Ovary (tissue), 7 donors: ENCODE measurements at regions not wholly inside any gene's neighbourhood (a gene's known extent, or its start where the extent isn't known, plus 50 kb on each side); places are given as distances from the start of the nearest gene placed in this dataset.
"Not testable (repeated sequence)": the region's sequence is repeated elsewhere in the genome, so short reads cannot be mapped to it uniquely, and the experiment has no call there.

ENCODE experiments used
- DNase-seq, 5 donors: peaks; one replicate each; pipeline ENCODE4 v3.0.0-alpha.2; 2019 to 2020
- H3K27ac ChIP-seq, 2 donors: fragments of 200-600 bp; one replicate each; pipeline versions ENCODE4 v1.5.1 to v1.8.0; 2019 to 2022
- H3K27me3 ChIP-seq: fragments of 200-600 bp; one replicate; pipeline ENCODE4 v1.8.0; 2022
- H3K36me3 ChIP-seq: fragments of 200-600 bp; sonication (generic); one replicate; pipeline ENCODE4 v1.5.1; 2019
- H3K4me1 ChIP-seq: one replicate; pipeline ENCODE4 v1.8.1; 2013; ENCODE audit warnings: mild to moderate bottlenecking, moderate library complexity; ENCODE audit not compliant: insufficient read depth
- H3K4me3 ChIP-seq: fragments of 200-600 bp; sonication (generic); one replicate; pipeline ENCODE4 v1.5.1; 2017
- H3K9me3 ChIP-seq, 2 donors: fragments of 200-600 bp in 1 of 2; sonication (generic) in 1 of 2; one replicate each; pipeline versions ENCODE4 v1.5.1 to v1.8.1; 2013 to 2019; ENCODE audit warnings: mild to moderate bottlenecking in 1 of 2, moderate library complexity in 1 of 2
- EP300 ChIP-seq: sonication (generic); formaldehyde crosslinking; IDR thresholded peaks from one replicate; pipeline ENCODE4 v1.6.1; 2017; ENCODE audit warnings: antibody characterized with exemption
- POLR2A ChIP-seq: fragments of 450-650 bp; IDR thresholded peaks from one replicate; pipeline ENCODE4 v1.6.1; 2017; ENCODE audit warnings: antibody characterized with exemption, mild to moderate bottlenecking, moderate library complexity
- WGBS, 3 donors: extraction: QIAGEN DNeasy Blood & Tissue Kit in 1 of 3; methylation state at CpG; one replicate each; pipeline versions ENCODE4 v1.1.5 to v1.1.7; 2013 to 2017; 5-methylcytosine and 5-hydroxymethylcytosine counted together
- intact Hi-C, 4 donors: fragments of 100-400 bp; cut with DNase I; formaldehyde crosslinking; loops; one replicate each; pipeline versions ENCODE4 v1.11.0 to v1.15.1; 2022 to 2023
- TF ChIP-seq, protein P1 (sequence below), 3 donors: fragments of 450-650 bp in 2 of 3; fragments of 200-600 bp in 1 of 3; IDR thresholded peaks; one replicate each; pipeline versions ENCODE4 v1.5.1 to v1.8.0; 2016 to 2022; ENCODE audit warnings: antibody characterized with exemption in 3 of 3, mild to moderate bottlenecking in 1 of 3
- donor health status: DM: no; HTN: no; CAD: no; lungs with moderate emphysema.
- donor health status: DM: no; HTN: no; CAD: no.
- donor health status: Bipolar disorder and iron deficiency.
- donor health status: DM: no; HTN: no; CAD: no.
- donor health status: DM: yes; HTN: yes; CAD: no.

DNA sequence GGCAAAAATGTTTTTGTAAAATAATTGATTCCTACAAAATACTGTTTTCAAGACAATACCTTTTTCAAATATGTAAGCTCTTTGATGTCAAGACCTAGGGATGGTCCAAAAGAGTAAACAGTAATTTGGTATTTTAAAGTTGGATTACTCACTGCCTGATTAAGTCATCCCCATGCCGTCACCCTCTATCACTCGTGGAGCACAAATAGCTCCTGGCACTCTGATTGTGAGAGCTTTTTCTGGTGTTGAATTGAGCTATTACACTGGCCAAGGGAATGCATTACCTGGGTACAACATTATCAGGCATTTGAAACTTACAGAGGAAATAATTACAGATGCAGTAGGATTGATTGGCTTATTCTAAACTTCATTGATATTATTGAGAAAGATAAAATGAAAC lies 231.9 kb upstream of the GRM3 start:
- intact Hi-C loops: no loop called here
- no peak overlapping the region for H3K27ac ChIP-seq
- no peaks in the 10 kb centered on the region for H3K9me3 ChIP-seq
- TF ChIP-seq, protein P1, sequence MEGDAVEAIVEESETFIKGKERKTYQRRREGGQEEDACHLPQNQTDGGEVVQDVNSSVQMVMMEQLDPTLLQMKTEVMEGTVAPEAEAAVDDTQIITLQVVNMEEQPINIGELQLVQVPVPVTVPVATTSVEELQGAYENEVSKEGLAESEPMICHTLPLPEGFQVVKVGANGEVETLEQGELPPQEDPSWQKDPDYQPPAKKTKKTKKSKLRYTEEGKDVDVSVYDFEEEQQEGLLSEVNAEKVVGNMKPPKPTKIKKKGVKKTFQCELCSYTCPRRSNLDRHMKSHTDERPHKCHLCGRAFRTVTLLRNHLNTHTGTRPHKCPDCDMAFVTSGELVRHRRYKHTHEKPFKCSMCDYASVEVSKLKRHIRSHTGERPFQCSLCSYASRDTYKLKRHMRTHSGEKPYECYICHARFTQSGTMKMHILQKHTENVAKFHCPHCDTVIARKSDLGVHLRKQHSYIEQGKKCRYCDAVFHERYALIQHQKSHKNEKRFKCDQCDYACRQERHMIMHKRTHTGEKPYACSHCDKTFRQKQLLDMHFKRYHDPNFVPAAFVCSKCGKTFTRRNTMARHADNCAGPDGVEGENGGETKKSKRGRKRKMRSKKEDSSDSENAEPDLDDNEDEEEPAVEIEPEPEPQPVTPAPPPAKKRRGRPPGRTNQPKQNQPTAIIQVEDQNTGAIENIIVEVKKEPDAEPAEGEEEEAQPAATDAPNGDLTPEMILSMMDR (IDR thresholded peaks at IDR 0.05): no peak
- TF ChIP-seq EP300 (no peak), POLR2A (no peak)
- H3K36me3 ChIP-seq: no peaks in the 10 kb centered on the region
- no peaks in the 10 kb centered on the region for H3K27me3 ChIP-seq
- DNase-seq: no peak
- H3K4me3 ChIP-seq: no peak overlapping the region
- WGBS, 3 donors: 35 to 39% (median 39%) methylated on average over 2 of the region's 2 CpGs
- H3K4me1 ChIP-seq: no peaks in the 10 kb centered on the region

DNA sequence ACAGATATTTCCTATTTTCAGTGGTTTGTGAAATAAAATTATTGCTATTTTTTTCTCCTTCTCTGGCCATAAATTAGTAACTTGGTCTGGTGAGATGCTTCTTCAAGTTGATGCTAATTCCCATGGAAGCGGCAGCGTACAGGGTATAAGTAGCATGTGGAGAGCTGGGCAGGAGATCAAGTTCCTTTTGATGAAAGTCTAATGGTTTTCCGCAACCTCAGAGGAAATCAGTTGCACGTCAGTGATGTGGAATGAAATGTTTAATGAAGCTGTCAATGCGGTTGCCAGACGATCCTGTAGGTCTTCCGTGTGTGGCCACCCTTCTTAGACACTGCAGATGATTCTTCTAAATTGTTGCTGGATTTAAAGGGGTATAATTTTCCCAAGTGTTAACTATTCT lies 236.4 kb upstream of the GRM3 start:
- H3K27ac ChIP-seq: no peak overlapping the region
- H3K4me3 ChIP-seq: no peak overlapping the region
- no peaks in the 10 kb centered on the region for H3K9me3 ChIP-seq
- WGBS, 3 donors: 75 to 83% (median 80%) methylated on average over 7 of the region's 7 CpGs
- TF ChIP-seq POLR2A (no peak), EP300 (no peak)
- TF ChIP-seq, protein P1 (IDR thresholded peaks at IDR 0.05): no peak
- H3K4me1 ChIP-seq: no peaks in the 10 kb centered on the region
- intact Hi-C loops: no loop called here
- H3K36me3 ChIP-seq: no peaks in the 10 kb centered on the region
- no peaks in the 10 kb centered on the region for H3K27me3 ChIP-seq
- no peak for DNase-seq

DNA sequence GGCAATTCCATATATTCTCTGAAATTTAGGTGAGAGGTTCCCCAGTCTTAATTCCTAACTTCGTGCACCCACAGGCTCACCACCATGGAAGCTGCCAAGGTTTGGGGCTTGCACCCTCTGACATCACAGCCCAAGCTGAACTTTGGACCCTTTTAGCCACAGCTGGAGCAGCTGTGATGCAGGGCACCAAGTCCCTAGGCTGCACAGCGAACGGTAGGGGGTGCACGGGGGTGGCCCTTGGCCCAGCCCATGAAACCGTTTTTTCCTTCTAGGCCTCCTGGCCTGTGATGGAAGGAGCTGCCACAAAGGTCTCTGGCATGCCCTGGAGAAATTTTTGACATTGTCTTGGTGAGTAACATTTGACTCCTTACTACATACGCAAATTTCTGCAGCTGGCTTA lies 251.9 kb upstream of the GRM3 start:
- Histone ChIP-seq H3K27ac (no peak overlapping the region), H3K9me3 (no peaks in the 10 kb centered on the region), H3K4me3 (no peak overlapping the region), H3K27me3 (no peaks in the 10 kb centered on the region), H3K36me3 (no peaks in the 10 kb centered on the region), H3K4me1 (no peaks in the 10 kb centered on the region)
- 74 to 84% (median 75%) methylated on average over 6 of the region's 6 CpGs for WGBS, 3 donors
- no peak for TF ChIP-seq POLR2A
- no peak for DNase-seq
- intact Hi-C loops: loop anchor here in 1 of 4 donors (2.0 kb wide), 1 partner anchor 39 kb away; no protein-coding TSS in a partner anchor

DNA sequence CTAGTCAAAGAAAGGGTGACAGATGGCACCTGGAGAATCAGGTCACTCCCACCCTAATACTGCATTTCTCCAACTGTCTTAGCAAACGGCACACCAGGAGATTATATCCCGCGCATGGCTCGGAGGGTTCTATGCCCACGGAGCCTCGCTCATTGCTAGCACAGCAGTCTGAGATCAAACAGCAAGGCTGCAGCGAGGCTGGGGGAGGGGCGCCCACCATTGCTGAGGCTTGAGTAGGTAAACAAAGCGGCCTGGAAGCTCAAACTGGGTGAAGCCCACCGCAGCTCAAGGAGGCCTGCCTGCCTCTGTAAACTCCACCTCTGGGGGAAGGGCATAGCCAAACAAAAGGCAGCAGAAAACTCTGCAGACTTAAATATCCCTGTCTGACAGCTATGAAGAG lies 268.1 kb upstream of the GRM3 start:
- intact Hi-C loops, H3K9me3 ChIP-seq, H3K27ac ChIP-seq, H3K4me1 ChIP-seq, H3K4me3 ChIP-seq, H3K27me3 ChIP-seq, H3K36me3 ChIP-seq, DNase-seq: not testable (repeated sequence)
- WGBS, 3 donors: 86 to 92% (median 88%) methylated on average over 10 of the region's 10 CpGs

DNA sequence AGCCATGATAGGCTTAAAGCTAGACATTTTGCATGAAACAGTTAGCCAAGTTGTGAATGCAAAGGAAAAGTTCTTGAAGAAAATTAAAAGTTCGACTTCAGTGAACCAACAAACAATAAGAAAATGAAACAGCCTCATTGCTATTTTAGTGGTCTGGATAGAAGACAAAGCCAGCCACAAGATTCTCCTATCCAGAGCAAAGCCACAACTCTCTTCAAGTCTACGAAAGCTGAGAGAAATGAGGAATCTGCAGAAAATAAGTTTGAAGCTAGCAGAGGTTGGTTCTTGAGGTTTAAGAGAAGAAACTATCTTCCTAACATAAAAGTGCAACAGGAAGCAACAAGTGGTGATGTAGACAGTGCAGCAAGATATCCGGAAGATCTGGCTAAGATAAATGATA lies 271.4 kb upstream of the GRM3 start:
- no peaks in the 10 kb centered on the region for H3K4me1 ChIP-seq
- 67 to 78% (median 72%) methylated on average over 3 of the region's 3 CpGs for WGBS, 3 donors
- no peaks in the 10 kb centered on the region for H3K36me3 ChIP-seq
- H3K27ac ChIP-seq: no peak overlapping the region
- H3K9me3 ChIP-seq: no peaks in the 10 kb centered on the region
- no peaks in the 10 kb centered on the region for H3K27me3 ChIP-seq
- no peak for DNase-seq
- H3K4me3 ChIP-seq: no peak overlapping the region
- intact Hi-C loops: no loop called here
- TF ChIP-seq POLR2A (no peak), EP300 (no peak)
- TF ChIP-seq, protein P1 (IDR thresholded peaks at IDR 0.05): no peak

DNA sequence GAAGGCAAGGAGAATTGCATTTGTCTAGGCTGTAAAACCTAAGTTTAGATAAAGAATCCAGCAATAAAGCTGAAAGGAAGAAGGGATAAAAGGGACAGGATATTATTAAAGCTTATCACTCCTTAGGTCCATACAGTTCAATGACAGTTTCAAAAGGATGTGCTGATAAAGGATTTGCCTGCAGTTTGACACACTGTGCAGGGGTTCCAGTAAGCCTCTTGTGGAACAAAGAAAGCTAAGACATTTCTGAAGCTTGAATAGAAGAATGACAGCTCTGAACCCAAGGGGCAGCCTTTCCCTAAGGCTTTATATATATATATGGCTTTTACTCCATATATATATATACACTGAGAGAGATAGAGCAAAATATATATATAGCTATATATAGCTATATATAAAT lies 276.8 kb upstream of the GRM3 start:
- no peak for DNase-seq
- intact Hi-C loops: no loop called here
- H3K4me1 ChIP-seq: no peaks in the 10 kb centered on the region
- no peak overlapping the region for H3K27ac ChIP-seq
- no peaks in the 10 kb centered on the region for H3K9me3 ChIP-seq
- no peaks in the 10 kb centered on the region for H3K27me3 ChIP-seq
- no peaks in the 10 kb centered on the region for H3K36me3 ChIP-seq
- TF ChIP-seq, protein P1 (IDR thresholded peaks at IDR 0.05): no peak
- TF ChIP-seq POLR2A: no peak
- TF ChIP-seq EP300: no peak
- no peak overlapping the region for H3K4me3 ChIP-seq

DNA sequence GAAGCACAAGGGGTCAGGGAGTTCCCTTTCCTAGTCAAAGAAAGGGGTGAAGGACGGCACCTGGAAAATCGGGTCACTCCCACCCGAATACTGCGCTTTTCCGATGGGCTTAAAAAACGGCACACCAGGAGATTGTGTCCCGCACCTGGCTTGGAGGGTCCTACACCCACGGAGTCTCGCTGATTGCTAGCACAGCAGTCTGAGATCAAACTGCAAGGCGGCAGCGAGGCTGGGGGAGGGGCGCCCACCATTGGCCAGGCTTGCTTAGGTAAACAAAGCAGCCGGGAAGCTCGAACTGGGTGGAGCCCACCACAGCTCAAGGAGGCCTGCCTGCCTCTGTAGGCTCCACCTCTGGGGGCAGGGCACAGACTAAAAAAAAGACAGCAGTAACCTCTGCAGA lies 303.3 kb upstream of the GRM3 start:
- H3K4me3 ChIP-seq, intact Hi-C loops, H3K27ac ChIP-seq, H3K4me1 ChIP-seq, H3K9me3 ChIP-seq, H3K36me3 ChIP-seq, H3K27me3 ChIP-seq, DNase-seq: not testable (repeated sequence)
- WGBS, 3 donors: 79 to 84% (median 84%) methylated on average over 14 of the region's 14 CpGs
